ENCODE measurements at regions not wholly inside any gene's neighbourhood (a gene's known extent, or its start where the extent isn't known, plus 50 kb on each side); places are given as distances from the start of the nearest gene placed in this dataset.

GRCh38 chr5:4987431-4987830, 152.7 kb upstream of the ADAMTS16 start:
- no peak for DNase-seq

DNA sequence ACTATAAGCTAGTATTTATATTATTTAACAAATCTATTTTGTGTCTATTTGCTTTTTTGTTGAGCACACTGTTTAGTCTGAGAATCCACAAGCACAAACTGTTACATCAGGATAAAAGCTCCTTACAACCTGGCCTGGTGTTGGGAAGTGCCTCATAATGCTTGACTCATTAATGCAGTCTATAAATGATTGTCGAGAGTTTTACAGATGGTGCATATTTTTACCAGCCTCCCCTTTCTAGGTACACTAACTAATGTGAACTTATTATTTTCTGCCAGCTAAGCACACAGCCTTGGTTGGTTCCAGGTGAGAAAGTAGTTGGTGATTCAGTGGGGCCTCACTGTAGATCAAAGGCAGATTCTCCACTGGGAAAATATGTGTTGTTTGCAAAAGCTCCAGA, 151.0 kb upstream of the ADAMTS16 start:
- no peak for DNase-seq

DNA sequence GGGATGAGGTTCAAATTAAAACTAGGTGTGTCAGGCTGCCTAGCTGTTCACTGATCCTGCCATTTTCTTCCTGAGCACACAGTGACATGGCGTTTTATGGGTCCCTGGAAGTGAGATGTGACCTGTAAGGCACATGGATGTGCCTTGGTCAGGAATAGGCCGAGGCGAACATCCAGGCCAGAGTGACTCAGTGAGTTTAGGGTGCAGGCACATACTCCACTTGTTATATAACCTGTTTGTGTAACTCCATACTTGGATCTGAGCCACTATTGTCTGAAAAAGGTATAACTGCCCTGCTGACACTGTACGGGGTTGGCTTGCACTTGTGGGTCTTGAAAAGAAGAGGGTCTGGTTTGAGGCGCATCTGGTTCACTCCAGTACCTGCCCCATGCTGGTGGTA, 150.1 kb upstream of the ADAMTS16 start:
- no peak for DNase-seq

- no peak for DNase-seq
Measured at GRCh38 chr5:4990462-4990861, 149.7 kb upstream of the ADAMTS16 start.

GRCh38 chr5:4991925-4992324, 148.2 kb upstream of the ADAMTS16 start:
- DNase-seq: no peak

DNA sequence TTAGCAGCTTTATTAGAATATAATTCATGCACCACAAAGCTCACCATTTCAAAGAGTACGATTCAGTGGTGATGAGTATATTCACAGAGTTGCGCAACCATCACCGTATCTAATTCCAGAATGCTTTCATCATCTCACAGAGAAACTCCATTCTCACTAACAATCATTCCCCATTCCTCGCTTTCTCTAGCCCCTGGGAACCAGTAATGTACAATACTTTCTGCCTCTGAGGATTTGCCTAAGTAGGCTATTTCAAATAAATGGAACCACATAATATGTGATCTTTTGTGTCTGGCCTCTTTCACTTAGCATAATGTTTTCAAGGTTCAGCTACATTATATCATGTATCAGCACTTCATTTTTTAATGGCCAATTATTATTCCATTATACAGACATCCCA, 145.1 kb upstream of the ADAMTS16 start:
- DNase-seq: no peak

- no peak for DNase-seq
Measured at GRCh38 chr5:5005353-5005752, 134.8 kb upstream of the ADAMTS16 start.

DNA sequence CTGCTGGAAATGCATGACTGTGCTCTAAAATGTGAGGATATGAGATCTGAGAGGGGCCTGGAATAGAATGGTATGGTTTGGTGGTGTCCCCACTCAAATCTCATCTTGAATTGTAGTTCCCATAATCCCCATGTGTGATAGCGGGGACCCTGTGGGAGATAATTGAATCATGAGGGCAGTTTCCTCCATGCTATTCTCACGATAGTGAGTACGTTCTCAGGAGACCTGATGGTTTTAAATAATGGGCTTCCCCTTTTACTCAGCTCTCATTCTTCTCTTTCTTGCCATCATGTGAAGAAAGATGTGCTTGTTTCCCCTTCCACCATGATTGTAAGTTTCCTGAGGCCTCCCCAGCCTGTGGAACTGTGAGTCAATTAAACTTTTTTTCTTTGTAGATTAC, 133.6 kb upstream of the ADAMTS16 start:
- DNase-seq: no peak

DNA sequence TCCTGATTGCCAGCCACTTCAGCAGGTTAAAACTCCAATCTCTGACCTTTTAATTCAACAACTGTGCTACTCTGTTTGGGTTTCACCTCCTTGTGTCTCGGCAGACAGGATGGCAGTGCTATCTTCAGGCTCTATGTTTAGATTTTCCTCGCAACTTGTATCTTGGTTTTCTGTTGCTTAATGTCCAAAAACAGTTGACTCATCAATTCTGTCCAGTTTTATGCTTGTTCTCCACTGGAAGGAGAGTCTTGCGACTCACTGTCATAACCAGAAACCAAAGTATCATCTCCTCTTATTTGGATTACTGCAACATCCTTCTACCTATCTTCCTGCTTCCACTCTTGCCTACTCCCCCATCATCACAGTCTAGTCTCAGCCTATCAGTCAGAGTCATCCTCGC, 130.9 kb upstream of the ADAMTS16 start:
- no peak for DNase-seq

- no peak for DNase-seq
Measured at GRCh38 chr5:5011151-5011550, 129.0 kb upstream of the ADAMTS16 start.

GRCh38 chr5:5014586-5015235, 125.4 kb upstream of the ADAMTS16 start:
- no peak for DNase-seq

- DNase-seq: no peak
Measured at GRCh38 chr5:5017827-5018577, 122.1 kb upstream of the ADAMTS16 start.

- DNase-seq: no peak
Measured at GRCh38 chr5:5018578-5018970, 121.6 kb upstream of the ADAMTS16 start.

DNA sequence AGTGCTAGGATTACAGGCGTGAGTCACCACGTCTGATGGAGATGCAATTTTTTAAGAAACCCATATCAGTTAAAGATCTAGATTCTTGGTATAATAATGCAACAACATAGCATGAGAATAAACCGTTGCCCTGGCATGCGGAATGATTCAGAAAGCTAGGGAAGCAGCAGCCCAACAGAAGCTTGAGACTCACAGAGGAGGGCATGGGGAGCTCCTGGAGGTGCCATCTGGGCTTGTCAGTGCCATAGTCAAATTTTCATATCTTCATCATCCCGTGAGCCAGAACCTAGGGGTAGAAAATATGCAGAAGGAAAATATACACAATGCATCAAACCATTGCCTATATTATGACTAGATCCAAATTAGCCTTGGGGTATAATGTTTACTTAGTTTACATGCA, 118.7 kb upstream of the ADAMTS16 start:
- no peak for DNase-seq

GRCh38 chr5:5025098-5025773, 114.9 kb upstream of the ADAMTS16 start:
- DNase-seq: no peak

DNA sequence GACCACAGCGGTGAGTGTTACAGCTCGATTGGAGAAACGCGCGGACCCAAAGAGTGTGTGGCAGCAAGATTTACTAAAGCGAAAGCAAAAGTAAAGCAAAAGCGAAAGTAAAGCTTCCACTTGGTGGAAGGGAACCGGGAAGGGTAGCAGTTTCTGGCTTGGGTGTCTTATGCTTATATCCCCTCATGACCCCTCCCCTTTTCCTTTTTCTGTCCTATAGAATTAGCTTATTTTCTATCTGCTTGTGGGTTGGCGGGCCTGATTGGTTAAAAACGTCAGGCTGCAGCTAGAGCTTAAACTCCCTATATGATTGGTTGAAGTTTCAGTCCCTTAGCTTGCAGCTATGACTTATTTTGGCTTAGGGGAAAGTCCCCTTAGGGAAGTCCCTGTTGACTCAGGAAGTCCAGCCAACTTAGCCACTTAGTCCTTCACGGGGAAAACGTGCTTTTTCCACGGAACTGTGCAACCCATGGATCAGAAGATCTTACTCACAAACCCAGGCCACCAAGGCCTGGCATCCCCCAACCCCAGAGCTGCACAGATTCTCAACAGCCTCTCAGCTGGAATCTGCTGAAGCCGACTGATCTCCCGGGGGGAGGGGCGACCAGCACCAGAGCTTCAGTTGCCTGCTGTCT, 114.2 kb upstream of the ADAMTS16 start:
- DNase-seq: no peak

GRCh38 chr5:5026409-5026785, 113.7 kb upstream of the ADAMTS16 start:
- no peak for DNase-seq

GRCh38 chr5:5031665-5032064, 108.5 kb upstream of the ADAMTS16 start:
- DNase-seq: no peak

GRCh38 chr5:5037674-5038073, 102.5 kb upstream of the ADAMTS16 start:
- no peak for DNase-seq

DNA sequence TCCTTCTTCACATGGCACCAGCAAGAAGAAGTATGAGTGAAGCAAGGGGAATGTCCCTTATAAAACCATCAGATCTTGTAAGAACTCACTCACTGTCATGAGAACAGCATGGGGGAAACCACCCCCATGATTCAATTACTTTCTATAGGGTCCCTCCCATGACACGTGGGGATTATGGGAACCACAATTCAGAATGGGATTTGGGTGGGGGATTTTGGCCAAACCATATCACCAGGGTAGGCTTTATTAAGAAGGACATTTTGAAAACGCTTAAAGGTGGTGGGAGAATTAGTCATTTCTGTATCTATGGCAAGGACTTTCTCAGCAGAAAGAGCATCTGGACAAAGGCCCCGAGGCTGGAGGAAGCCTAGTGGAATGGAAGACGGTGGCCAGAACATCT, 100.2 kb upstream of the ADAMTS16 start:
- no peak for DNase-seq

- no peak for DNase-seq
Measured at GRCh38 chr5:5040712-5041111, 99.4 kb upstream of the ADAMTS16 start.

GRCh38 chr5:5042806-5043205, 97.3 kb upstream of the ADAMTS16 start:
- DNase-seq: no peak

- DNase-seq: no peak
Measured at GRCh38 chr5:5043346-5043745, 96.8 kb upstream of the ADAMTS16 start.
